ENCODE measurements at regions not wholly inside any gene's neighbourhood (a gene's known extent, or its start where the extent isn't known, plus 50 kb on each side); places are given as distances from the start of the nearest gene placed in this dataset.

DNA sequence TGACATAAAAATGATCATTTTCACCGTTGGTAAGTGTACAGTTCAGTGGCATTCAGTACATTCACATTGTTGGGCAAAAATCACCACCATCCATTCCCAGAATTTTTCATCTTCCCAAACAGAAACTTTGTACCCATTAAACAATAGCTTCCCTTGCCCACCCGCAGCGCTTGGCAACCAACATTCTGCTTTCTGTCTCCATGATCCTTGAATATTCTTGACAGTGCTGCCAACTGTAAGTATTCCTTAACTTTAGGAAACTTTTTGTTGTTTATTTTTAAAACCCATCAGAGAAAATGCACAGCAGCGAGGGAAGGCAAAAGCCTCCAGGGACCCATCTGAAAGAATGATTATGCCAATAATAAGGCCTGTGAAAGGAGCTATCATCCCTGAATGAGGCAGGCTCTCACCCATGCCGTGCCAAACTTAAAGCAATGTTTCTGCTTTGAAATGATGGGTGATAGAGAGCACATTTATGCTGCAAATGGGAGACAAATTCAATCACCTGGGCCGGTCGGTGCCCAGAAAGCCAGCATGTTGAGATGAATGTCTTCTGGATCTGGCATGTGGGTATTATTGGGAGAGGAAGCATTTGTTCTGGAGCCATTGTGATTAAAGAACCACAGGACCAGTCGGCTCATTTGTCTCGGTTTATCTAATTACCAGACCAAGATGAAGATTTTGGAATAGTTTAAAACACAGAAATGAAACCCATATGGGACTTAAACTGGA, 202.1 kb upstream of the NPVF start:
- Histone ChIP-seq H3K9me3 (replicated peaks; ENCODE audit: control insufficient read depth, insufficient read depth, low read length) (no peaks in the 10 kb centered on the region), H3K4me2 (ENCODE audit: insufficient read depth, low read length) (no peak overlapping the region), H3K27ac (ENCODE audit: insufficient read depth, low read depth, low read length) (no peak overlapping the region), H3K4me1 (ENCODE audit: control insufficient read depth, extremely low read depth, insufficient read depth, low read length) (no peaks in the 10 kb centered on the region), H3K9ac (replicated peaks; ENCODE audit: extremely low read depth, insufficient read depth, low read length) (no peak overlapping the region), H4K20me1 (replicated peaks; ENCODE audit: control insufficient read depth, extremely low read depth, insufficient read depth, low read length) (no peaks in the 10 kb centered on the region), H3K36me3 (ENCODE audit: control insufficient read depth in 2 of 2, extremely low read depth in 1 of 2, insufficient read depth in 2 of 2, low read length in 2 of 2) (no peaks in the 10 kb centered on the region), H3K27me3 (ENCODE audit: control insufficient read depth in 2 of 2, insufficient read depth in 2 of 2, low read length in 2 of 2) (no peaks in the 10 kb centered on the region), H2AFZ (ENCODE audit: low read depth, low read length) (no peak overlapping the region), H3K4me3 (replicated peaks in 1 of 3; ENCODE audit: insufficient read depth in 1 of 3, low read depth in 1 of 3, low read length in 3 of 3) (no peak overlapping the region), H3K79me2 (ENCODE audit: control insufficient read depth, insufficient read depth, low read length) (no peaks in the 10 kb centered on the region), H3K9me1 (replicated peaks; ENCODE audit: control insufficient read depth, extremely low read depth, insufficient read depth, low read length) (no peaks in the 10 kb centered on the region)
- no TSS peak for BruUV-seq (replicated peaks)
- ChIA-PET CTCF (no interaction called here), POLR2A (no interaction called here)
- dilution Hi-C loops (cut with MboI; ENCODE audit: extremely low pct_ligation_motif_present, low sequenced_read_pairs) (no loop called here), intact Hi-C loops (cut with micrococcal nuclease) (no loop called here)
- FAIRE-seq = no peak
- TF ChIP-seq MYC (IDR thresholded peaks at IDR 0.05; ENCODE audit: low read depth, low read length) = no peak
- TF ChIP-seq FOS (IDR thresholded peaks at IDR 0.05; ENCODE audit: borderline replicate concordance, insufficient read depth, low read length) = no peak
- TF ChIP-seq, protein P1, sequence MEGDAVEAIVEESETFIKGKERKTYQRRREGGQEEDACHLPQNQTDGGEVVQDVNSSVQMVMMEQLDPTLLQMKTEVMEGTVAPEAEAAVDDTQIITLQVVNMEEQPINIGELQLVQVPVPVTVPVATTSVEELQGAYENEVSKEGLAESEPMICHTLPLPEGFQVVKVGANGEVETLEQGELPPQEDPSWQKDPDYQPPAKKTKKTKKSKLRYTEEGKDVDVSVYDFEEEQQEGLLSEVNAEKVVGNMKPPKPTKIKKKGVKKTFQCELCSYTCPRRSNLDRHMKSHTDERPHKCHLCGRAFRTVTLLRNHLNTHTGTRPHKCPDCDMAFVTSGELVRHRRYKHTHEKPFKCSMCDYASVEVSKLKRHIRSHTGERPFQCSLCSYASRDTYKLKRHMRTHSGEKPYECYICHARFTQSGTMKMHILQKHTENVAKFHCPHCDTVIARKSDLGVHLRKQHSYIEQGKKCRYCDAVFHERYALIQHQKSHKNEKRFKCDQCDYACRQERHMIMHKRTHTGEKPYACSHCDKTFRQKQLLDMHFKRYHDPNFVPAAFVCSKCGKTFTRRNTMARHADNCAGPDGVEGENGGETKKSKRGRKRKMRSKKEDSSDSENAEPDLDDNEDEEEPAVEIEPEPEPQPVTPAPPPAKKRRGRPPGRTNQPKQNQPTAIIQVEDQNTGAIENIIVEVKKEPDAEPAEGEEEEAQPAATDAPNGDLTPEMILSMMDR (IDR thresholded peaks at IDR 0.05; ENCODE audit: extremely low read depth in 1 of 2, insufficient read depth in 1 of 2, low read depth in 1 of 2, low read length in 2 of 2) = no peak
- no peak for TF ChIP-seq POLR2AphosphoS5 (IDR thresholded peaks at IDR 0.05; ENCODE audit: insufficient read depth, low read depth, low read length)
- TF ChIP-seq, protein P2, sequence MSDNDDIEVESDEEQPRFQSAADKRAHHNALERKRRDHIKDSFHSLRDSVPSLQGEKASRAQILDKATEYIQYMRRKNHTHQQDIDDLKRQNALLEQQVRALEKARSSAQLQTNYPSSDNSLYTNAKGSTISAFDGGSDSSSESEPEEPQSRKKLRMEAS (IDR thresholded peaks at IDR 0.05; ENCODE audit: insufficient read depth, insufficient read length) = no peak
- no peak for TF ChIP-seq POLR2A (IDR thresholded peaks at IDR 0.05; ENCODE audit: low read depth, low read length)
- TF ChIP-seq EZH2 (IDR thresholded peaks at IDR 0.05; ENCODE audit: borderline replicate concordance, low read depth, low read length, severe bottlenecking) = no peak
- no peak for TF ChIP-seq JUN (IDR thresholded peaks at IDR 0.05; ENCODE audit: borderline replicate concordance, insufficient read depth, insufficient read length, low read depth)
- no peak for TF ChIP-seq GATA2 (IDR thresholded peaks at IDR 0.05; ENCODE audit: insufficient read depth, insufficient read length, low read depth, low read length)
- no peak for DNase-seq (ENCODE audit: low read depth, low spot score)
